Astrocyte (in vitro differentiated cells and primary cell): ENCODE measurements at regions not wholly inside any gene's neighbourhood (a gene's known extent, or its start where the extent isn't known, plus 50 kb on each side); places are given as distances from the start of the nearest gene placed in this dataset.

Experiments used
- DNase-seq: peaks from one replicate; pipeline ENCODE4 v3.0.0-alpha.2; 2010; ENCODE audit warnings: low read depth
- FAIRE-seq: peaks from 2 replicates; lab custom pipeline; 2011; peaks lifted over from hg19 to GRCh38; lab: Jason Lieb, UNC
- H2AFZ ChIP-seq: 2 replicates; pipeline ENCODE4 v1.6.0; 2012; ENCODE audit warnings: low read depth, low read length, inconsistent platforms
- H3K27ac ChIP-seq: 2 replicates; pipeline ENCODE4 v1.5.1; 2011; ENCODE audit warnings: low read depth, low read length, inconsistent platforms
- H3K27me3 ChIP-seq: 2 replicates; pipeline ENCODE4 v1.6.0; 2011; ENCODE audit warnings: low read length, inconsistent platforms; ENCODE audit not compliant: insufficient read depth
- H3K36me3 ChIP-seq: 2 replicates; pipeline ENCODE4 v1.5.1; 2011; ENCODE audit warnings: low read length, inconsistent platforms; ENCODE audit not compliant: insufficient read depth
- H3K4me1 ChIP-seq: 2 replicates; pipeline ENCODE4 v1.5.1; 2011; ENCODE audit warnings: low read length, inconsistent platforms; ENCODE audit not compliant: insufficient read depth
- H3K4me2 ChIP-seq: 2 replicates; pipeline ENCODE4 v1.6.0; 2012; ENCODE audit warnings: low read length, inconsistent platforms
- H3K4me3 ChIP-seq: 2 replicates; pipeline ENCODE4 v1.5.1; 2011; ENCODE audit warnings: low read depth, mild to moderate bottlenecking, low read length, inconsistent platforms; ENCODE audit not compliant: insufficient read depth
- H3K79me2 ChIP-seq: 2 replicates; pipeline ENCODE4 v1.6.0; 2012; ENCODE audit warnings: mild to moderate bottlenecking, low read length, inconsistent platforms; ENCODE audit not compliant: insufficient read depth
- H3K9ac ChIP-seq: 2 replicates; pipeline ENCODE4 v1.6.0; 2012; ENCODE audit warnings: mild to moderate bottlenecking, low read length, inconsistent platforms
- H3K9me3 ChIP-seq: 2 replicates; pipeline ENCODE4 v1.5.1; 2012; ENCODE audit warnings: low read depth, mild to moderate bottlenecking, low read length, inconsistent platforms; ENCODE audit not compliant: insufficient read depth
- H4K20me1 ChIP-seq: 2 replicates; pipeline ENCODE4 v1.6.0; 2012; ENCODE audit warnings: low read length, inconsistent platforms; ENCODE audit not compliant: insufficient read depth
- H3K27ac Mint-ChIP-seq: one replicate; pipeline ENCODE4 v1.8.0; 2021; ENCODE audit warnings: mild to moderate bottlenecking, mixed read lengths; ENCODE audit not compliant: unreplicated experiment
- H3K27me3 Mint-ChIP-seq: one replicate; pipeline ENCODE4 v1.8.0; 2021; ENCODE audit warnings: low read depth, mixed read lengths; ENCODE audit not compliant: unreplicated experiment
- H3K36me3 Mint-ChIP-seq: one replicate; pipeline ENCODE4 v1.8.0; 2021; ENCODE audit warnings: low read depth, mixed read lengths; ENCODE audit not compliant: unreplicated experiment
- H3K4me1 Mint-ChIP-seq: one replicate; pipeline ENCODE4 v1.8.0; 2021; ENCODE audit warnings: low read depth, mixed read lengths; ENCODE audit not compliant: unreplicated experiment
- H3K4me3 Mint-ChIP-seq: one replicate; pipeline ENCODE4 v1.8.0; 2021; ENCODE audit warnings: mild to moderate bottlenecking, moderate library complexity, mixed read lengths; ENCODE audit not compliant: unreplicated experiment
- H3K9me3 Mint-ChIP-seq: one replicate; pipeline ENCODE4 v1.8.0; 2021; ENCODE audit warnings: mild to moderate bottlenecking, mixed read lengths; ENCODE audit not compliant: unreplicated experiment
- EZH2 ChIP-seq: IDR thresholded peaks from 2 replicates; pipeline ENCODE4 v1.6.1; 2012; ENCODE audit warnings: mild to moderate bottlenecking, low read length, inconsistent platforms; ENCODE audit not compliant: insufficient read depth
- TF ChIP-seq, protein P1 (sequence below): IDR thresholded peaks from 2 replicates; pipeline ENCODE4 v1.5.1; 2011; ENCODE audit warnings: low read depth, mild to moderate bottlenecking, inconsistent platforms, low read length, moderate library complexity; ENCODE audit not compliant: insufficient read depth

DNA sequence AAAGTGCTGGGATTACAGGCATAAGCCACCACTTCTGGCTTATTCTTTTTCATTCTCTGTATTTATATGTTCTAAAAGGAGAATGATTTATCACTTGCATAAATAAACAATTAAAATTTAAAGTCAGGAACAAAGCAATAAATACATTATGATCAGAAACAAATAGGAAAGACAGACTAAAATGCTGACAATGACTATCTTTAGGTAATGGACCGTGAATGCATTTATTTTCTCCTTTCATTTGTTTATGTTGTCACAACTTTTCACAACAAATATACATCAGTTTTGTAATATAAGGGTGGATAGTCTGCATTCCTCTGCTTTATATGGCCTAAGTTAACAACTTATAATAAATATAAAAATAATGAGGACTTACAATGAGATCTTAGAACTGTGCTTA is 199.2 kb upstream of the EPHA4 start:
- no peaks in the 10 kb centered on the region for H3K4me1 ChIP-seq
- DNase-seq: no peak
- no peak overlapping the region for H3K9ac ChIP-seq
- no peak overlapping the region for H3K4me2 ChIP-seq
- H3K79me2 ChIP-seq: no peaks in the 10 kb centered on the region
- Mint-ChIP-seq H3K36me3 (no peaks in the 10 kb centered on the region), H3K27me3 (peaks cover 3% of the 10 kb centered on the region), H3K4me1 (peaks cover 2% of the 10 kb centered on the region), H3K4me3 (no peak overlapping the region), H3K27ac (no peak overlapping the region), H3K9me3 (no peaks in the 10 kb centered on the region)
- FAIRE-seq: no peak
- no peak overlapping the region for H2AFZ ChIP-seq
- no peaks in the 10 kb centered on the region for H3K27me3 ChIP-seq
- no peaks in the 10 kb centered on the region for H4K20me1 ChIP-seq
- TF ChIP-seq EZH2: no peak
- TF ChIP-seq, protein P1, sequence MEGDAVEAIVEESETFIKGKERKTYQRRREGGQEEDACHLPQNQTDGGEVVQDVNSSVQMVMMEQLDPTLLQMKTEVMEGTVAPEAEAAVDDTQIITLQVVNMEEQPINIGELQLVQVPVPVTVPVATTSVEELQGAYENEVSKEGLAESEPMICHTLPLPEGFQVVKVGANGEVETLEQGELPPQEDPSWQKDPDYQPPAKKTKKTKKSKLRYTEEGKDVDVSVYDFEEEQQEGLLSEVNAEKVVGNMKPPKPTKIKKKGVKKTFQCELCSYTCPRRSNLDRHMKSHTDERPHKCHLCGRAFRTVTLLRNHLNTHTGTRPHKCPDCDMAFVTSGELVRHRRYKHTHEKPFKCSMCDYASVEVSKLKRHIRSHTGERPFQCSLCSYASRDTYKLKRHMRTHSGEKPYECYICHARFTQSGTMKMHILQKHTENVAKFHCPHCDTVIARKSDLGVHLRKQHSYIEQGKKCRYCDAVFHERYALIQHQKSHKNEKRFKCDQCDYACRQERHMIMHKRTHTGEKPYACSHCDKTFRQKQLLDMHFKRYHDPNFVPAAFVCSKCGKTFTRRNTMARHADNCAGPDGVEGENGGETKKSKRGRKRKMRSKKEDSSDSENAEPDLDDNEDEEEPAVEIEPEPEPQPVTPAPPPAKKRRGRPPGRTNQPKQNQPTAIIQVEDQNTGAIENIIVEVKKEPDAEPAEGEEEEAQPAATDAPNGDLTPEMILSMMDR: no peak
- no peak overlapping the region for H3K27ac ChIP-seq
- H3K4me3 ChIP-seq: no peak overlapping the region
- no peaks in the 10 kb centered on the region for H3K9me3 ChIP-seq
- H3K36me3 ChIP-seq: no peaks in the 10 kb centered on the region

DNA sequence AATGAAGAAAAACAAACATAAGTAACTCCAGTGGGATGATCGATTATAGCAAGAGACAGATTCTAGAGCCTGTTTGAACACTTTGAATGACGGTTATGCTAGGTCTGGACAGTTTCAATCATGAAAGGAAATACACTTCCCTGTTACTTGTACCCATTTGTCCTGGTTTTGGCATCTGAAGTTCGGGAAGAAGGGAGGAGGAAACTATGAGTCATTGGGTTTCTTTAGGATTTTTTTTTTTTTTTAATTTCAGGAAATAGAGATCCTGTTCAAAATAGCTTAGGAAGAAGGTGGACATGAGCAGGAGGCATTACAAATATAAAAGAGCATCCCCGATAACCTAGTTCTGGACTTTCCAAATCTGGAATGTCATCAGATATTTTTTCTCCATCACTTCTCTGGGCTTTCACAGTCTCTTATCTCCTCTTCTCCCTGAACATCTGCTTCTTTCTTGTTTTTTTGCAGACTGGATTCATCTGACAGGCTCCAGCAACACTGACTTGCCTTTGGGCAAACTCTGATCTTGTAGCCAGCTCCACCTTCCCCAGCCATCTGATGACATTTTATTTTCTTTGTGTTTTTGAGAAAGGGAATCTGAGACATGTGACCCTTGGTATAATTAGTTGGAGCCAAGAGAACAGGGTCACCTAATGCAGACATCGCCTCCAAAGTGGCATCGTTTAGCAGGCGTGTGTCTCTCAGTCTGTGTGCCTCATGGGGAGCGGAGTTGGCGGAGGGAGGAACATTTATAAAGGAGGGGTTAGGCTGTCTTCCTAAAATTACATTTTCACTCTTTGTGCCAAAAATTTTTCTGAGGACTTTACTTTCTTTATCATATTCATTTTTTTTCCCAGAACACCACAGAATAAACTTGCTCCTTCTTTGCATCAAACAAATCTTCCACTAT is 195.3 kb upstream of the EPHA4 start:
- no peak overlapping the region for H2AFZ ChIP-seq
- DNase-seq (no peak), FAIRE-seq (no peak)
- no peaks in the 10 kb centered on the region for H3K9me3 Mint-ChIP-seq
- no peak overlapping the region for H3K4me3 ChIP-seq
- H3K9ac ChIP-seq: no peak overlapping the region
- no peak overlapping the region for H3K27ac ChIP-seq
- H3K27me3 Mint-ChIP-seq: no peaks in the 10 kb centered on the region
- no peaks in the 10 kb centered on the region for H3K36me3 Mint-ChIP-seq
- no peaks in the 10 kb centered on the region for H3K79me2 ChIP-seq
- H3K36me3 ChIP-seq: no peaks in the 10 kb centered on the region
- TF ChIP-seq EZH2: no peak
- TF ChIP-seq, protein P1: no peak
- H3K27ac Mint-ChIP-seq: no peak overlapping the region
- H3K4me3 Mint-ChIP-seq: no peak overlapping the region
- no peaks in the 10 kb centered on the region for H3K9me3 ChIP-seq
- H3K4me1 Mint-ChIP-seq: peaks cover 2% of the 10 kb centered on the region
- no peaks in the 10 kb centered on the region for H3K27me3 ChIP-seq
- no peaks in the 10 kb centered on the region for H3K4me1 ChIP-seq
- no peak overlapping the region for H3K4me2 ChIP-seq
- H4K20me1 ChIP-seq: no peaks in the 10 kb centered on the region

DNA sequence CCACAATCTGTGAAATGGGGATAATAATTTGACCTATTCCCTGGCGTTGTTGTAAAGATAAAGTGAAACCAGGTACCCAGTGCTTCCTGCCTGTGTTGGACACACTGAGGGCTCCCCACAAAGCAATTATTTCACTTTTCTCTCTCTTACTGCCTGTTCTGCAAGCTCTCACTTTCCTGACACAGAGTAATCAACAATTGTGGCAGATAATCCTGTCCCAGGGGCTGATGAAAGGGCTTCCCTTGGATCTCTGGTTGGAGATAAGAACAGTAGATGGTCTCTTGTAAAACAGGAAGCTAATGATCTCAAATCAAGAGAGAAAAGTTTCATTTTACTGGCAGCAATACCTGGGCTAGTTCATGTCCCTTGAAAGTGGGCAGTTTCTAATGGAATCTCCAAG is 190.4 kb upstream of the EPHA4 start:
- no peak overlapping the region for H2AFZ ChIP-seq
- H3K36me3 Mint-ChIP-seq: no peaks in the 10 kb centered on the region

More for the DNA sequence above, 190.4 kb upstream of the EPHA4 start:
- no peak for TF ChIP-seq EZH2
- TF ChIP-seq, protein P1: no peak
- no peaks in the 10 kb centered on the region for H3K27me3 ChIP-seq
- DNase-seq: no peak
- no peak overlapping the region for H3K4me2 ChIP-seq
- Mint-ChIP-seq H3K4me1 (peaks cover 6% of the 10 kb centered on the region), H3K27me3 (no peaks in the 10 kb centered on the region), H3K9me3 (no peaks in the 10 kb centered on the region), H3K4me3 (no peak overlapping the region), H3K27ac (no peak overlapping the region)
- no peak overlapping the region for H3K9ac ChIP-seq
- H3K79me2 ChIP-seq: no peaks in the 10 kb centered on the region
- H3K4me1 ChIP-seq: no peaks in the 10 kb centered on the region
- H4K20me1 ChIP-seq: no peaks in the 10 kb centered on the region
- H3K9me3 ChIP-seq: no peaks in the 10 kb centered on the region
- no peak overlapping the region for H3K4me3 ChIP-seq
- no peak overlapping the region for H3K27ac ChIP-seq
- no peaks in the 10 kb centered on the region for H3K36me3 ChIP-seq
- no peak for FAIRE-seq
